ENCODE measurements at regions not wholly inside any gene's neighbourhood (a gene's known extent, or its start where the extent isn't known, plus 50 kb on each side); places are given as distances from the start of the nearest gene placed in this dataset.

DNA sequence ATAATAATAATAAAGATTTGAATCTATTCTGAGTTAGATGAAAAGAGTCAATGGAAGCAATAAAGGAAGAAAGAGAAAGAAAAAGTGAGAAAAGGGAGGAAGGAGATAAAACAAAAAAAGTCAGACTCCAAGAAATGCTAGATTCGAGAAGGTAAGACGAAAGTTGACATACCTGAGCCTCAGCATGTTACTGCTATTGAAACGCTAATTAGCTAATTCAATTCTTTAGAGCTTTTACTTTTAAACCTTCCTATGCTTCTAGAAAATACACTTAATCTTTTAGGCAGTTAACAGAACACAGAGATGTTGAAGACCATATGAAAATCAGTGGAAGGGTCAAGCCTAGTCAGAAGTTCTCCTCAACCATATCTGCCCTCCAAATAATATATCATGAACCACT, 337.2 kb upstream of the ROBO2 start:
- no peaks in the 10 kb centered on the region for H3K4me1 ChIP-seq (replicated peaks in 1 of 2)
- DNase-seq = no peak
- no peak for TF ChIP-seq POLR2A (IDR thresholded peaks at IDR 0.05)
- TF ChIP-seq, protein P1, sequence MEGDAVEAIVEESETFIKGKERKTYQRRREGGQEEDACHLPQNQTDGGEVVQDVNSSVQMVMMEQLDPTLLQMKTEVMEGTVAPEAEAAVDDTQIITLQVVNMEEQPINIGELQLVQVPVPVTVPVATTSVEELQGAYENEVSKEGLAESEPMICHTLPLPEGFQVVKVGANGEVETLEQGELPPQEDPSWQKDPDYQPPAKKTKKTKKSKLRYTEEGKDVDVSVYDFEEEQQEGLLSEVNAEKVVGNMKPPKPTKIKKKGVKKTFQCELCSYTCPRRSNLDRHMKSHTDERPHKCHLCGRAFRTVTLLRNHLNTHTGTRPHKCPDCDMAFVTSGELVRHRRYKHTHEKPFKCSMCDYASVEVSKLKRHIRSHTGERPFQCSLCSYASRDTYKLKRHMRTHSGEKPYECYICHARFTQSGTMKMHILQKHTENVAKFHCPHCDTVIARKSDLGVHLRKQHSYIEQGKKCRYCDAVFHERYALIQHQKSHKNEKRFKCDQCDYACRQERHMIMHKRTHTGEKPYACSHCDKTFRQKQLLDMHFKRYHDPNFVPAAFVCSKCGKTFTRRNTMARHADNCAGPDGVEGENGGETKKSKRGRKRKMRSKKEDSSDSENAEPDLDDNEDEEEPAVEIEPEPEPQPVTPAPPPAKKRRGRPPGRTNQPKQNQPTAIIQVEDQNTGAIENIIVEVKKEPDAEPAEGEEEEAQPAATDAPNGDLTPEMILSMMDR (IDR thresholded peaks at IDR 0.05) = no peak
- H3K9me3 ChIP-seq (replicated peaks in 1 of 3) = no peaks in the 10 kb centered on the region
- H3K36me3 ChIP-seq (replicated peaks in 1 of 2) = no peaks in the 10 kb centered on the region
- no peaks in the 10 kb centered on the region for H3K27me3 ChIP-seq
- intact Hi-C loops (cut with DNase I) = no loop called here
- WGBS, 4 donors = 70 to 83% (median 73%) methylated on average over 3 of the region's 3 CpGs
- H3K4me3 ChIP-seq = no peak overlapping the region
- no peak overlapping the region for H3K27ac ChIP-seq

DNA sequence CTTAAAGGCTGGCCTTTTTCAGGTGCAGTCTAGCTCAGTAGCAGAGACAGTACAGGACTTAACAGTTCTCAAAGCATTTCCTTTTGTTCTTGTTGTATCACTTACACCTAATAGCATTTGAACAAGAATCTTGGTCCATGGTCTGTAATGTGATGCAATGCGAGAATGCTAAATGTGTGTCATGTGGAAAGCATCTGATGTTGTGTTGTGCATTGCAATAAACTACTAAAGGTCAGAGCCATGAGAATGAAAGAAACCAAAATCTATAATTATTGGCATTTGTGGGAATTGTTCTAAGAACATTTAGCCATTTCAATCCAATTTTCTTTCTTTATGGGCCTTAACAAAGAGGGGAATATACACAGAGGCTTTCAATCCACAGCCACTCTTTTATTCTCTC, 324.5 kb upstream of the ROBO2 start:
- Histone ChIP-seq H3K9me3 (replicated peaks in 1 of 3) (no peaks in the 10 kb centered on the region), H3K4me3 (no peak overlapping the region), H3K4me1 (replicated peaks in 1 of 2) (no peaks in the 10 kb centered on the region), H3K27ac (no peak overlapping the region), H3K27me3 (no peaks in the 10 kb centered on the region), H3K36me3 (replicated peaks in 1 of 2) (no peaks in the 10 kb centered on the region)
- no peak for DNase-seq
- no peak for TF ChIP-seq POLR2A (IDR thresholded peaks at IDR 0.05)
- TF ChIP-seq, protein P1 (IDR thresholded peaks at IDR 0.05) = no peak
- WGBS, 4 donors = 83 to 100% (median 86%) methylated on average over 1 of the region's 1 CpG
- intact Hi-C loops (cut with DNase I) = no loop called here

DNA sequence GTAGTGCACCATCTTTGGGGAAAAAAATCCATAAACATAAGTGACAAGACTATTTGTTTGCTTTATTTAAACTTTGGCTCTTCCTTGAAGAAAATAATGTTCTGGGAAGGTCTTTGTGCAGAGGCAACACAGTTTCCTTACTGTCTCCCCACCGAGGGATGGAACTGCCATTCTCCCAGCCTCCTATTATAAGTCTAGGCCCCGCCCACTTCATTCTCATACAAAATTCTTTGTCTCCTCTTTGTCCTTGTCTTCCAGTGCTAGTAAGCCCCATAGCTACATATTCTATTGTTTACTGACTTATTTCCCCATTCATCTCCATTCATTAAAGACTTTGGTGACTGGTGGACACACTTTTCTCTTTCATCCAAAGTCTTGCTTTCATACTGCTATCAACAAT, 316.5 kb upstream of the ROBO2 start:
- WGBS, 4 donors = 65 to 80% (median 78%) methylated on average over 2 of the region's 2 CpGs
- H3K9me3 ChIP-seq (replicated peaks in 1 of 3) = no peaks in the 10 kb centered on the region
- no peak for DNase-seq
- TF ChIP-seq, protein P1 (IDR thresholded peaks at IDR 0.05) = no peak
- TF ChIP-seq POLR2A (IDR thresholded peaks at IDR 0.05) = no peak
- H3K4me3 ChIP-seq = no peak overlapping the region
- no peaks in the 10 kb centered on the region for H3K27me3 ChIP-seq
- intact Hi-C loops (cut with DNase I) = no loop called here
- no peaks in the 10 kb centered on the region for H3K36me3 ChIP-seq (replicated peaks in 1 of 2)
- H3K4me1 ChIP-seq (replicated peaks in 1 of 2) = no peaks in the 10 kb centered on the region
- H3K27ac ChIP-seq = no peak overlapping the region

DNA sequence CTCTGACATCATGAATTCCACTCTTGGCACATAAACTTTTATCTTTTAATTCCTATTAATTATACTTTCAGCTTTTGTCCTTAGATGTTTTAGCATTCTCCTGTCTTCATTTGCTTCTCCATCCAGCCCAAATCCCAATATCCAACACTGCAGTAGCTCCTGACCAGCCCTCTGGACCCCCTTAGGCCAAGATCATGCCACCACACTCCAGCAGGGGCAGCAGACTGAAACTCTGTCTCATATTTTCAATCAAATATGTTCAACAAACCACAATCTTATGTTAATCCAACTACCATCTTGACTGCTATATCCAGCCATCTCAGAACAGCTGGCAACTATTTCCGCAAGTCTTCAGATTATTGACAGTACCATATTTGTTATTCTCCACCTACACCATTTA, 315.8 kb upstream of the ROBO2 start:
- H3K27me3 ChIP-seq = no peaks in the 10 kb centered on the region
- no peaks in the 10 kb centered on the region for H3K36me3 ChIP-seq (replicated peaks in 1 of 2)
- no peaks in the 10 kb centered on the region for H3K9me3 ChIP-seq (replicated peaks in 1 of 3)
- no peak overlapping the region for H3K27ac ChIP-seq
- intact Hi-C loops (cut with DNase I) = no loop called here
- WGBS, 4 donors = 86 to 100% (median 91%) methylated on average over 1 of the region's 1 CpG
- no peaks in the 10 kb centered on the region for H3K4me1 ChIP-seq (replicated peaks in 1 of 2)
- TF ChIP-seq, protein P1 (IDR thresholded peaks at IDR 0.05) = no peak
- TF ChIP-seq POLR2A (IDR thresholded peaks at IDR 0.05) = no peak
- no peak for DNase-seq
- H3K4me3 ChIP-seq = no peak overlapping the region
